ENCODE measurements at regions not wholly inside any gene's neighbourhood (a gene's known extent, or its start where the extent isn't known, plus 50 kb on each side); places are given as distances from the start of the nearest gene placed in this dataset.

DNA sequence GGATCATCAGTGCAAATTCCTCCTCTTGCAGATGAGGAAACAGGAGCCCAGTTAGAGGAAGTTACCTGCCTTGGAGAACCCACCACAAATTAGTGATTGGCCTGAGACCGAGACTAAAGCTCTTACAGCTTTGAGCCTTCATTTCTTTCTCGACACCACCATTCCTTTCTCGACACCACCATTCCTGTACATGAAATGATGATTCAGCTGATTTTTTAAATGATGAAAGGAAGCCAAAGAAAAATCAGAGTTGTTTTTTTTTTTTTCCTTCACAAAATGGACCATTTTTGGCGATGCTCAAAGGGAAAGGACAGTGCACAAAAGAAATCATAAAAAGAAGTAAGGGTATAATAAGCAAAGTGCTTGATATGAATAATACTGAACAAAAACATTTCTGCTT, 1080.2 kb upstream of the AUTS2 start:
- TF ChIP-seq CTCF (tag by site-specific recombination; IDR thresholded peaks at IDR 0.05) (no peak), ZNF184 (tag by site-specific recombination; IDR thresholded peaks at IDR 0.05) (no peak), ZNF510 (tag by site-specific recombination; IDR thresholded peaks at IDR 0.05; ENCODE audit: insufficient replicate concordance) (no peak), ZNF19 (tag by site-specific recombination; IDR thresholded peaks at IDR 0.05; ENCODE audit: low read depth) (no peak), ZNF121 (tag by site-specific recombination; IDR thresholded peaks at IDR 0.05) (no peak)

Measured in HEK293 (cell line).